ENCODE measurements at regions not wholly inside any gene's neighbourhood (a gene's known extent, or its start where the extent isn't known, plus 50 kb on each side); places are given as distances from the start of the nearest gene placed in this dataset.

GRCh38 chr15:93495799-93496637 is 407.0 kb upstream of the RGMA start:
- Histone ChIP-seq H3K27me3 (ENCODE audit: insufficient read depth, low read depth, severe bottlenecking) (peaks cover 85% of the 10 kb centered on the region), H3K36me3 (no peaks in the 10 kb centered on the region), H3K4me3 (ENCODE audit: low read depth, low read length) (no peak overlapping the region), H3K9me3 (ENCODE audit: severe bottlenecking) (no peaks in the 10 kb centered on the region), H3K27ac (no peak overlapping the region)
- DNase-seq: no peak
- no peak for TF ChIP-seq CTCF (IDR thresholded peaks at IDR 0.05; ENCODE audit: low read depth, low read length)

- Histone ChIP-seq H3K36me3 (no peaks in the 10 kb centered on the region), H3K27me3 (ENCODE audit: insufficient read depth, low read depth, severe bottlenecking) (peaks cover 92% of the 10 kb centered on the region), H3K4me3 (ENCODE audit: low read depth, low read length) (no peak overlapping the region), H3K27ac (no peak overlapping the region), H3K9me3 (ENCODE audit: severe bottlenecking) (no peaks in the 10 kb centered on the region)
- no peak for DNase-seq
- no peak for TF ChIP-seq CTCF (IDR thresholded peaks at IDR 0.05; ENCODE audit: low read depth, low read length)
These were observed 404.2 kb upstream of the RGMA start for GRCh38 chr15:93493172-93493571.

GRCh38 chr15:93491291-93491690 is 402.3 kb upstream of the RGMA start:
- Histone ChIP-seq H3K27ac (no peak overlapping the region), H3K9me3 (ENCODE audit: severe bottlenecking) (no peaks in the 10 kb centered on the region), H3K36me3 (no peaks in the 10 kb centered on the region), H3K27me3 (ENCODE audit: insufficient read depth, low read depth, severe bottlenecking) (peaks cover 90% of the 10 kb centered on the region), H3K4me3 (ENCODE audit: low read depth, low read length) (no peak overlapping the region)
- TF ChIP-seq CTCF (IDR thresholded peaks at IDR 0.05; ENCODE audit: low read depth, low read length): no peak
- DNase-seq: no peak

GRCh38 chr15:93488296-93488713 is 399.3 kb upstream of the RGMA start:
- Histone ChIP-seq H3K9me3 (ENCODE audit: severe bottlenecking) (no peaks in the 10 kb centered on the region), H3K36me3 (no peaks in the 10 kb centered on the region), H3K27me3 (ENCODE audit: insufficient read depth, low read depth, severe bottlenecking) (peaks cover 91% of the 10 kb centered on the region), H3K27ac (no peak overlapping the region), H3K4me3 (ENCODE audit: low read depth, low read length) (no peak overlapping the region)
- DNase-seq: no peak
- no peak for TF ChIP-seq CTCF (IDR thresholded peaks at IDR 0.05; ENCODE audit: low read depth, low read length)

GRCh38 chr15:93486407-93487117 is 397.6 kb upstream of the RGMA start:
- DNase-seq: no peak
- Histone ChIP-seq H3K27ac (no peak overlapping the region), H3K27me3 (ENCODE audit: insufficient read depth, low read depth, severe bottlenecking) (peaks cover 86% of the 10 kb centered on the region), H3K4me3 (ENCODE audit: low read depth, low read length) (no peak overlapping the region), H3K9me3 (ENCODE audit: severe bottlenecking) (no peaks in the 10 kb centered on the region), H3K36me3 (no peaks in the 10 kb centered on the region)
- no peak for TF ChIP-seq CTCF (IDR thresholded peaks at IDR 0.05; ENCODE audit: low read depth, low read length)
